Kidney (tissue), 13 donors: ENCODE measurements at regions not wholly inside any gene's neighbourhood (a gene's known extent, or its start where the extent isn't known, plus 50 kb on each side); places are given as distances from the start of the nearest gene placed in this dataset.

Experiments
- DNase-seq, 5 donors: peaks; one replicate each; pipeline ENCODE4 v3.0.0-alpha.2; 2013 to 2020
- FAIRE-seq: peaks from 2 replicates; lab custom pipeline; 2012; peaks lifted over from hg19 to GRCh38; lab: Jason Lieb, UNC
- H3K27ac ChIP-seq, 2 donors: one replicate each; pipeline ENCODE4 v1.7.0; 2013; ENCODE audit warnings: low read depth in 2 of 2, low read length in 2 of 2, inconsistent platforms in 1 of 2
- H3K27me3 ChIP-seq: one replicate; pipeline ENCODE4 v1.7.1; 2013; ENCODE audit warnings: low read length, inconsistent platforms; ENCODE audit not compliant: control insufficient read depth, insufficient read depth
- H3K36me3 ChIP-seq, 3 donors: one replicate each; pipeline versions ENCODE4 v1.7.0 to v1.7.1; 2013; ENCODE audit warnings: low read length in 3 of 3, control low read depth in 1 of 3, inconsistent platforms in 1 of 3; ENCODE audit not compliant: insufficient read depth in 3 of 3, control insufficient read depth in 2 of 3
- H3K4me1 ChIP-seq, 3 donors: one replicate each; pipeline versions ENCODE4 v1.7.0 to v1.7.1; 2013; ENCODE audit warnings: low read length in 3 of 3, inconsistent platforms in 1 of 3, low read depth in 1 of 3; ENCODE audit not compliant: control insufficient read depth in 2 of 3, insufficient read depth in 2 of 3
- H3K4me3 ChIP-seq, 3 donors: one replicate each; pipeline versions ENCODE4 v1.7.0 to v1.8.1; 2013; ENCODE audit warnings: low read length in 3 of 3, control low read depth in 1 of 3, inconsistent platforms in 1 of 3
- H3K9ac ChIP-seq, 3 donors: one replicate each; pipeline versions ENCODE4 v1.7.0 to v1.7.1; 2013; ENCODE audit warnings: low read length in 3 of 3, control low read depth in 1 of 3, inconsistent platforms in 1 of 3
- H3K9me3 ChIP-seq, 3 donors: one replicate each; pipeline versions ENCODE4 v1.7.0 to v1.7.1; 2013; ENCODE audit warnings: low read length in 3 of 3, control low read depth in 1 of 3, inconsistent platforms in 1 of 3; ENCODE audit not compliant: control insufficient read depth in 2 of 3, insufficient read depth in 1 of 3
- intact Hi-C: fragments of 100-400 bp; cut with DNase I; formaldehyde crosslinking; loops from one replicate; pipeline ENCODE4 v1.11.1; 2022
- TF ChIP-seq, protein P1 (sequence below): IDR thresholded peaks from 3 replicates; pipeline ENCODE4 v1.5.1; 2012; ENCODE audit warnings: mild to moderate bottlenecking, moderate library complexity, borderline replicate concordance; ENCODE audit not compliant: insufficient read depth; ENCODE audit errors: extremely low read depth
- donor health status: control.
- donor health status: control.
- donor health status: control.
- donor health status: control.
- donor health status: control.
- donor health status: DM: yes; HTN: yes; CAD: no.
- donor health status: Normal renal cell carcinoma (clear cell type).

- H3K36me3 ChIP-seq: no peaks in the 10 kb centered on the region
- TF ChIP-seq, protein P1, sequence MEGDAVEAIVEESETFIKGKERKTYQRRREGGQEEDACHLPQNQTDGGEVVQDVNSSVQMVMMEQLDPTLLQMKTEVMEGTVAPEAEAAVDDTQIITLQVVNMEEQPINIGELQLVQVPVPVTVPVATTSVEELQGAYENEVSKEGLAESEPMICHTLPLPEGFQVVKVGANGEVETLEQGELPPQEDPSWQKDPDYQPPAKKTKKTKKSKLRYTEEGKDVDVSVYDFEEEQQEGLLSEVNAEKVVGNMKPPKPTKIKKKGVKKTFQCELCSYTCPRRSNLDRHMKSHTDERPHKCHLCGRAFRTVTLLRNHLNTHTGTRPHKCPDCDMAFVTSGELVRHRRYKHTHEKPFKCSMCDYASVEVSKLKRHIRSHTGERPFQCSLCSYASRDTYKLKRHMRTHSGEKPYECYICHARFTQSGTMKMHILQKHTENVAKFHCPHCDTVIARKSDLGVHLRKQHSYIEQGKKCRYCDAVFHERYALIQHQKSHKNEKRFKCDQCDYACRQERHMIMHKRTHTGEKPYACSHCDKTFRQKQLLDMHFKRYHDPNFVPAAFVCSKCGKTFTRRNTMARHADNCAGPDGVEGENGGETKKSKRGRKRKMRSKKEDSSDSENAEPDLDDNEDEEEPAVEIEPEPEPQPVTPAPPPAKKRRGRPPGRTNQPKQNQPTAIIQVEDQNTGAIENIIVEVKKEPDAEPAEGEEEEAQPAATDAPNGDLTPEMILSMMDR: no peak
- no peaks in the 10 kb centered on the region for H3K27me3 ChIP-seq
- DNase-seq: no peak
- FAIRE-seq: no peak
- no peak overlapping the region for H3K4me3 ChIP-seq
- no peak overlapping the region for H3K9ac ChIP-seq
- H3K4me1 ChIP-seq: no peaks in the 10 kb centered on the region
- H3K9me3 ChIP-seq: no peaks in the 10 kb centered on the region
- no peak overlapping the region for H3K27ac ChIP-seq
- intact Hi-C loops: no loop called here
Observed at GRCh38 chr1:96981181-96981580, 259.6 kb downstream of the PTBP2 start.

DNA sequence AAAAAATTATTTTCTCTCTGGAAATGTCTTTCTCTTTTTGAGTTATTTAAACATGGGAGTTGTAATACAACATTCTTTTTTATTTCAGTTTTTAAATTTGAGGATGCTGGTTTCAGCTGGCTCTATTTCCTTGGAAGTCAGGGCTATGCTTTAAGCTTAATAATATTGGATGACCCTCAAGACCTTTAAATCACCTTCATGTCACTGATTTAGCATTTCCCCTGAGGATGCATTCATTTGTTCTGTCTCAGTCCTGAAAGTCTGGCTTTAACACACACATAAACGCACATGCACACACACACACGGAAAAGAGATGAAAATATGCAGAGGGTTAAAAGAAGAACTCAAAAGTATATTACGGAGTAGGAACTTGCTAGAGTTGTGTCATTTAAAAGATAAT is 260.5 kb downstream of the PTBP2 start:
- no peak overlapping the region for H3K4me3 ChIP-seq
- H3K36me3 ChIP-seq: no peaks in the 10 kb centered on the region
- no peak overlapping the region for H3K9ac ChIP-seq
- no peaks in the 10 kb centered on the region for H3K27me3 ChIP-seq
- H3K4me1 ChIP-seq: no peaks in the 10 kb centered on the region
- H3K9me3 ChIP-seq: no peaks in the 10 kb centered on the region
- DNase-seq (no peak), FAIRE-seq (no peak)
- H3K27ac ChIP-seq: no peak overlapping the region
- TF ChIP-seq, protein P1: no peak
- intact Hi-C loops: no loop called here

DNA sequence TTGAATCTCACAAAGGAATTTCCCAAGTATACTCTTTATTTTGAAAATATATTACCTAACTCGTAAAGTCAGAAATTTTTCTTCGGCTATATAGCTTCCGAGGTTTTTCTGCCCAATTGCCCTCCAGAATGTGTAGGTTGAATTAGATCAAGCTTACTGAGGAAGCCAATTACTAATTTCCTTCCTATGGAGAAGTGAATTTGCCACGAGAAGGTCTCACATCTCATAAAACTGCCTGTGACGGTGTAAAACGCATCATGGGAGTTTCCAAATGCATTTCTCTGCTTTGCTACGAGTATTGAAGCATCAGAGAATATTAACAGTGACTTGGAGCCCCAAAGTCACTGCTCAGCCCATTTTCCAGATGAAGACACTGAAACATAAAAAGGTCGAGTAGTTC is 262.3 kb downstream of the PTBP2 start:
- Histone ChIP-seq H3K27ac (no peak overlapping the region), H3K4me1 (no peaks in the 10 kb centered on the region), H3K27me3 (no peaks in the 10 kb centered on the region), H3K4me3 (no peak overlapping the region), H3K36me3 (no peaks in the 10 kb centered on the region), H3K9me3 (no peaks in the 10 kb centered on the region), H3K9ac (no peak overlapping the region)
- FAIRE-seq: no peak
- DNase-seq: no peak
- TF ChIP-seq, protein P1: no peak
- intact Hi-C loops: no loop called here

DNA sequence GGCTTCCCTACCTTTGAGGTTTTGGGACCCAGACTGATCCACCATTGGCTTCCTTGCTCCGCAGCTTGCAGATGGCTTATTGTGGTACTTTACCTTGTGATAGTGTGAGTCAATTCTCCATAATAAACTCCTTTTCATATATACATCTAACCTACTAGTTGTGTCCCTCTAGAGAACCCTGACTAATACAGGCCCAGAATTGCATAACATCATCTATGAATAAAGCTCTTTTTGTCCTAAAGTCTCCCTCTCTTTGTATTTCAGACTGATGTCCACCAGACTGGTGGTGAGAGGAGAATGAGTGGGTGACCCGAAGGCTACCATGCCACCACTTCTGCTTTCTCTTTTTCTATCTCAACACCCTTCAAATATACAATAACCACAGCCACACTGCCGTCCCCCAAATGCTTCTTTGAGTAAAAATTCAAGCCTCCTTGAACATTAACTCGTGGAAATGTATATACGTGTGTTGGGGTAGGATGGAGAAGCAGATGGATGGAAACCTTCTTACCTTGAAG is 265.7 kb downstream of the PTBP2 start:
- Histone ChIP-seq H3K9ac (no peak overlapping the region), H3K9me3 (no peaks in the 10 kb centered on the region), H3K36me3 (no peaks in the 10 kb centered on the region), H3K27ac (no peak overlapping the region), H3K27me3 (no peaks in the 10 kb centered on the region), H3K4me3 (no peak overlapping the region), H3K4me1 (no peaks in the 10 kb centered on the region)
- FAIRE-seq (no peak), DNase-seq (no peak)
- intact Hi-C loops: no loop called here
- TF ChIP-seq, protein P1: no peak
